NT2/D1 (cell line): ENCODE measurements at regions not wholly inside any gene's neighbourhood (a gene's known extent, or its start where the extent isn't known, plus 50 kb on each side); places are given as distances from the start of the nearest gene placed in this dataset.

Experiments
- SUZ12 ChIP-seq: IDR thresholded peaks from 2 replicates; pipeline ENCODE4 v1.6.1; 2011; ENCODE audit not compliant: insufficient read length, insufficient read depth; ENCODE audit errors: extremely low read depth
- YY1 ChIP-seq: IDR thresholded peaks from 2 replicates; pipeline ENCODE4 v1.6.1; 2011; ENCODE audit not compliant: insufficient read length, insufficient read depth
- ZNF274 ChIP-seq: IDR thresholded peaks from 2 replicates; pipeline ENCODE4 v1.6.1; 2011; ENCODE audit warnings: mild to moderate bottlenecking, low read depth, low read length

DNA sequence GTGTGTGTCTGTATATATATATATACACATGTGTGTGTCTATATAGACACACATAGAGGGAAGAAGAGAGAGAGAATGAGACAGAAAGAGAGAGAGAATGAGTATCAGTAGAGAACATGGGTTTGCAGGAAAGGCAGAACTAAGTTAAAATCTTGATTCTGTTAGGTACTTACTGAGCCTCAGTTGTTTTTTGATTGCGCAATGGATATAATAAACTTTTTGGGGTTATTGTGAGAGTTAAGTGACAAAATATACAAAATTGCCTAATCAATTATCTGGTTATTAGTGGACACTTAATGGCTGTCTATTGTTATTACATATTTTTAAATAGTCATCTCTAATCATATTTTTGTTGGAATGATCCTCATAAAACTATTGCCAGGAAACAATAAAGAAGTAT is 169.0 kb downstream of the ETNK1 start:
- TF ChIP-seq YY1 (no peak), SUZ12 (no peak), ZNF274 (no peak)
